ENCODE measurements at regions not wholly inside any gene's neighbourhood (a gene's known extent, or its start where the extent isn't known, plus 50 kb on each side); places are given as distances from the start of the nearest gene placed in this dataset.

DNA sequence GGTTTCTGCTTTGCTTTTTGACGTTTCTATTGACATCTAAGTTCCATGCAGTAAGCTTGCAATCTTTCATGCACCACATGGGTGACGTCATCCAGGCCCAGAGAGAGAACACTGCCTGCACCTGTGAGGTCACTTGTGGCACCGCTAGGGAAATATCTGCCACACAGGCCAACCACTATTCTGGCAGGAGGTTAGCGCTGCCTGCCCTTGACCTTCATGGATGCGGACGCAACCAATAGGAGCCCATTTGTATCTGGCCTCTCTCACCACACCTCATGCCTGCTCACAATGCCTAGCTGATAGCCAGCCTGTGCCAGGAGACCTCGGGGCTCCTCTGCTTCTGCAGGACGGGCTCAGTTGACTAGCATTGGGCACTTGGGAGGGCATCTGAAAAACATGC lies 55.8 kb upstream of the PRR23E start:
- DNase-seq: no peak

DNA sequence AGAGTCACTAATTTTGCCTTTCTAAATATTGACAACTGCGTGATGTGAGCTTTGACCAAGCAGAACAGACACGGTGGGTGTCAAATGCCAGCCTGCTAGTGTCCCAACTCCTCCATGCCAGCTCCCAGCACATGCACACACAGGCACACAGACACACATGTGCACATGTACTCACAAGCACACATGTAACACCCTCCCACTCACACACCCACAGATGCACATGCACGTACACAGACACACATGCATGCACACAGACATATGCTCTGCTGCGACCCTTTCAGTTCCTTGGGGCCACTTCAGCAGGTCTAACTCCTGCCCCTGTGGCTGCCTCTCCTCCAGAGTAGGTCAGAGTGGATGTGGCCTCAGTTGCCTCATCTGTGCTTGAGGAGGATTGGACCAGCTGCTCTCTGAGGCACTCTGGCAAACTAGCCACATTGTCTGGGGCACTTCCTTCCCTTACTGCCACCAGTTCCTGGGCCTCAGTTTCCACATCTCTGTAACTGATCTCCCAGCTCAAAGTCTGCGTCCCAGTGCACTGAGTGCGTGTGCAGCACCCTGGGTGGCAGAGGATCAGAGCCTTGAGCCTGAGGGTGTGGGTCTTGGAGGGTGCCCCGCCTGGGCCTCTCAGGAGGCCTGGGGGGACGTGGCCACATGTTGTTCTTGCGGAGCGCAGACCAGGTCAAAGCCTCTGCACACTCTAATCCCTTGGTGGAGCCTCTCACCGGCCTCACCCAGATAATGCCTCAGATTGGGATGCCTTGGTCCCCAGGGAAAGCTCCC lies 55.0 kb upstream of the PRR23E start:
- no peak for DNase-seq

GRCh38 chr3:127139601-127140500 lies 53.1 kb upstream of the PRR23E start:
- no peak for DNase-seq

DNA sequence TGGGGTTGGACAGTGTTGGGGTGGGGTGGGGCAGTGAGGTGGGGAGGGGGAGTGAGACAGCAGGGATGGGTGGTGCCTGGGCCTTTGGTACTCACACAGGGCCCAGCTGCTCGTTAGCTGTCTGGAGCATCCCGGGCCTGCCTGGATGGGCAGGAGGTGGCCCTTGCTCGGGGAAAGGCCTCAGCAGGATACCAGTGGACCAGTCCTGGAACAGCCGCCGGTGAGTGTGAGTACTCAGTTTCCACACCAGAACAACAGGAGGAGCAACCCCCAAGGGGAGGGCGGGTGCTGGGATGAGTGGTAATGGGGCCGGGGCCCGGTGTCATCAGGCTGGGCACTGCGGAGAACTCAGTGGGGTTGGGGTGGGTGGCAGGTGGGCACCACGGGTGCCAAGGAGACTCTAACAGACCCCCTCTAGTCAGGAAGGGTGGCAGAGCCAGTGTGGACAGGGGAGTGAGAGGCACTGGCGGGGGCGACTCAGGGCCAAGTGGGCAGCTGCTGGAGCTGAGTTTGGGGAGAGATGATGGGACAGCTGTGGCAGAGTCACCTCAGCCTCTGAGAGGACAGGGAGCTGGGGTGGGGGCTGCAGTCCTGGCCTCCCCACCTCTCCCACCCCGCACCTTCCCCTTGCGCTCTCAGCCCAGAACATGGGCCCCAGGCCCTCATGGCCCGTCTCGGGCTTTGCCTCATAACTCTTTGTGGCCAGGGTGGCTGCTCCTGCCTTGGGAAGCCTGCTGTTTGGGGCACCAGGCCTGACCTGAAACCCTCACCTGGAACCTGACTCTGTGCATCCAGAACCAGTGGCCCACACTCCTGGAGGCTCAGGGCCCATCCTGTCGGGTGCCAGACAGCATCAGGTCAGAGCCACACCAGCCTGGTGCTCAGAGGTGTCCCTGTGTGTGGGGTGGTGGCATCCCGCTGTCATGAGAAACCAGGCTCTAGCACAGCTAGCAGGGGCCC lies 52.1 kb upstream of the PRR23E start:
- DNase-seq: no peak

DNA sequence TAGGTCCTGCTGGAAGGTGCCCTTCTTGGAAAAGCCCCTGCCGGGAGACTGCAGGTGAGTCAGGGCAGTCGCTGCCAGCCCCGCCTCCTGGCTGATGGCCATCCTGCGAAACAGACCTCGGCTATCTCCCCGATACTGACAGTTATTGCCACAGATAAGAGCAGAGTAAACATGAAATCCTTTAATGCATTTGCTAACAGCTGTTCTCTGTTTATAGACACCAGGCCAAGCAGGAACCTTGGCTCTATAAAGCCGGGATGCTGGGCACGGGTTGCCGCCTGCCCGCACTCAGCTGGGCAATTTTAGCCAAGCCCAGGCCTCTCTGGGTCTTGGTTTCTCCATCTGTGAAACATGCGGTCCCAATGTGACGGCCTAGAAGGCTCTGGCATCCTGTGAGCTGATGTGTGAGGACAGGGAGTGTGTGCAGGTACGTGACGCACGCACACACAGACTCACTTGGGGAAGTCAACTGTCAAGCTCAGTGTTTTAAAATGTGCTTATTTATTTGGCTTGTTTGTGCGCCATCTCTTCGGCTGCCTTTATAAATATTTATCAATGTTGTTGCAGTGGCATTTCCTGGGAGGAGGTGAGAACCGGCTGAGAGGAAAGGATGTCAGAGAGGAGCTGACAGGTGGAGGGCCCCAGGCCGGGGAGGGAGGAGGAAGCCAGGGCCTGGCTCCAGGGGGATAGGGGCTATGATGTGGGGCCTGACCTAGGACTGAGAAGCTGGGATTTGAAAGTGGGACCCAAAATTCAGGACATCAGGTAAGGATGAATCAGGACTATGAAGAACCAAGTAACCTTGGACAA lies 50.8 kb upstream of the PRR23E start:
- DNase-seq: no peak
